B cell (primary cell): ENCODE measurements at regions not wholly inside any gene's neighbourhood (a gene's known extent, or its start where the extent isn't known, plus 50 kb on each side); places are given as distances from the start of the nearest gene placed in this dataset.

Source experiments
- CTCF ChIP-seq: fragments of 200-600 bp; IDR thresholded peaks from one replicate; pipeline ENCODE4 v1.8.0; 2022; ENCODE audit warnings: antibody characterized with exemption, mild to moderate bottlenecking
- EZH2 ChIP-seq: IDR thresholded peaks from 2 replicates; pipeline ENCODE4 v1.6.1; 2012; ENCODE audit warnings: borderline replicate concordance, low read depth, mild to moderate bottlenecking, moderate library complexity, low read length; ENCODE audit not compliant: insufficient read depth, poor library complexity, severe bottlenecking

GRCh38 chr6:163889904-163890514 is 475.5 kb downstream of the QKI start:
- no peak for TF ChIP-seq EZH2
- no peak for TF ChIP-seq CTCF
